Heart right ventricle (tissue), 16 donors: ENCODE measurements at regions not wholly inside any gene's neighbourhood (a gene's known extent, or its start where the extent isn't known, plus 50 kb on each side); places are given as distances from the start of the nearest gene placed in this dataset.
A peak's percentile ranks its signal among the peaks of the same experiment; 100 is the strongest.

Source experiments
- ATAC-seq, 8 donors: fragments of 200-7000 bp; cut with Tn5 transposase; one replicate each; pipeline ENCODE4 v1.9.1; 2020; ENCODE audit warnings: mild to moderate bottlenecking in 8 of 8, moderate library complexity in 8 of 8, moderate number of reproducible peaks in 1 of 8
- DNase-seq, 2 donors: peaks; one replicate each; pipeline ENCODE4 v3.0.0-alpha.2; 2020
- H3K27ac ChIP-seq, 10 donors: fragments of 200-600 bp; sonication (generic) in 2 of 10; one replicate each; pipeline versions ENCODE4 v1.5.0 to v1.8.0; 2020 to 2022; ENCODE audit warnings: mild to moderate bottlenecking in 3 of 10
- H3K27me3 ChIP-seq, 7 donors: fragments of 200-600 bp; one replicate each; pipeline ENCODE4 v1.8.0; 2021 to 2022; ENCODE audit warnings: mild to moderate bottlenecking in 2 of 7
- H3K36me3 ChIP-seq, 9 donors: fragments of 200-600 bp; sonication (generic) in 1 of 9; one replicate each; pipeline versions ENCODE4 v1.5.0 to v1.8.0; 2020 to 2022; ENCODE audit warnings: mild to moderate bottlenecking in 2 of 9
- H3K4me1 ChIP-seq, 9 donors: fragments of 200-600 bp; sonication (generic) in 1 of 9; one replicate each; pipeline versions ENCODE4 v1.5.0 to v1.8.0; 2020 to 2022; ENCODE audit warnings: mild to moderate bottlenecking in 4 of 9
- H3K4me3 ChIP-seq, 10 donors: fragments of 200-600 bp; sonication (generic) in 2 of 10; one replicate each; pipeline versions ENCODE4 v1.5.0 to v1.8.0; 2020 to 2022; ENCODE audit warnings: mild to moderate bottlenecking in 7 of 10, moderate library complexity in 2 of 10
- H3K9me3 ChIP-seq, 11 donors: fragments of 200-600 bp in 10 of 11; sonication (generic) in 2 of 11; one replicate each; pipeline versions ENCODE4 v1.5.0 to v1.8.0; 2013 to 2022; ENCODE audit warnings: mild to moderate bottlenecking in 2 of 11, control low read depth in 1 of 11, moderate library complexity in 1 of 11
- CTCF ChIP-seq, 9 donors: fragments of 200-600 bp; sonication (generic) in 2 of 9; IDR thresholded peaks; one replicate each; pipeline versions ENCODE4 v1.5.0 to v1.8.0; 2021 to 2022; ENCODE audit warnings: antibody characterized with exemption in 9 of 9, mild to moderate bottlenecking in 5 of 9, moderate library complexity in 1 of 9
- WGBS, 2 donors: extraction: QIAGEN DNeasy Blood & Tissue Kit; methylation state at CpG; one replicate each; pipeline ENCODE4 v1.1.7; 2013; ENCODE audit warnings: inconsistent platforms in 1 of 2; 5-methylcytosine and 5-hydroxymethylcytosine counted together
- intact Hi-C, 10 donors: fragments of 100-400 bp; cut with DNase I; formaldehyde crosslinking; loops; one replicate each; pipeline versions ENCODE4 v1.11.1 to v1.14.2; 2022
- donor health status: Arrhythmogenic right ventricular cardiomyopathy.
- donor health status: ischemic (EF 13 %, LVEDD 7.1; RV severe dilation, severe dysfunction).
- donor health status: healthy with polysubstance abuse.
- donor health status: DM: no; HTN: yes; CAD: no.
- donor health status: DM: no; HTN: no; CAD: no.
- donor health status: ischemic (EF 25% LVEDD 6.9; RV normal size, moderate dysfunction).
- donor health status: ischemic (EF 25% LVEDD 5.7; RV mildly dilated, moderate dysfunction).
- donor health status: healthy.
- donor health status: DM: yes; HTN: yes; CAD: no.
- donor health status: Ischemic cardiomyopathy.
- donor health status: ischemic (EF 35%, LVEDD 5.7; RV mildly dilated, moderate dysfunction).
- donor health status: nonischemic (EF 11% LVEDD 7.7; RV severe dilation, severe dysfunction).
- donor health status: DM: yes; HTN: yes; CAD: no.
- donor health status: PGD.
- donor health status: ischemic (EF 29% LVEDD 5.4; RV normal size, mild dysfunction).
- donor health status: nonischemic (EF 23%, LVEDD 6.1; RV moderate dilation, normal function).

DNA sequence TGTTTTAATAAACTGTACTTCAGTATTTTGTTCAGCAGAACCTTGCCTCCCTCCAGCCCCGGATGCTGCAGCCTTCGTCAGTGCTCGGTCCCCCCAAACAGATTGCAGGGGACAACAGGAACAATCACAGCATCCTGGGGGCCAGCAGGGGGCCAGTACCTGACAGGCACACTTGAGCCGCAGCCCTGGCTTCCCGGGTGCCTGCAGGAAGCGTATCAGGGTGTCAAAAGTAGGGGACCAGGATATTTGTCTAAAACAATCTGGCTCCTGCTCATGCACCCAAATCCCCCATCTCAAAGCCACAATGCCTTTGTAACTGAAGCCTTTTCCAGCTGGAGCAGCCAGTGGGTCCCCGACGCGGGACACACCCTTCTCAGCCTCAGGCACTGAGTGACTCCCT lies 167.5 kb upstream of the TSHZ3 start:
- TF ChIP-seq CTCF (IDR thresholded peaks at IDR 0.05), result no peak
- no peak overlapping the region for H3K27ac ChIP-seq
- 49 to 61% methylated on average over 9 of the region's 9 CpGs for WGBS, 2 donors
- intact Hi-C loops, result no loop called here
- ATAC-seq (no peak), DNase-seq (no peak)
- peaks cover 0 to 29% (median 11%) of the 10 kb centered on the region in 7 donors for H3K27me3 ChIP-seq
- no peak overlapping the region for H3K4me3 ChIP-seq
- H3K4me1 ChIP-seq, result no peaks in the 10 kb centered on the region
- no peaks in the 10 kb centered on the region for H3K36me3 ChIP-seq
- peaks cover 0 to 14% (median 0%) of the 10 kb centered on the region in 11 donors for H3K9me3 ChIP-seq

GRCh38 chr19:31517224-31518180 lies 168.3 kb upstream of the TSHZ3 start:
- peaks cover 0 to 22% (median 0%) of the 10 kb centered on the region in 11 donors for H3K9me3 ChIP-seq
- ATAC-seq (no peak), DNase-seq (no peak)
- H3K36me3 ChIP-seq, result no peaks in the 10 kb centered on the region
- 86 to 88% methylated on average over 33 of the region's 33 CpGs for WGBS, 2 donors
- intact Hi-C loops, result no loop called here
- no peak overlapping the region for H3K27ac ChIP-seq
- no peak overlapping the region for H3K4me3 ChIP-seq
- peaks cover 0 to 22% (median 10%) of the 10 kb centered on the region in 7 donors for H3K27me3 ChIP-seq
- H3K4me1 ChIP-seq, result no peaks in the 10 kb centered on the region
- no peak for TF ChIP-seq CTCF (IDR thresholded peaks at IDR 0.05)

GRCh38 chr19:31518216-31519020 lies 169.2 kb upstream of the TSHZ3 start:
- intact Hi-C loops, result no loop called here
- H3K27me3 ChIP-seq, result peaks cover 0 to 19% (median 8%) of the 10 kb centered on the region in 7 donors
- no peaks in the 10 kb centered on the region for H3K36me3 ChIP-seq
- H3K4me1 ChIP-seq, result no peaks in the 10 kb centered on the region
- no peak overlapping the region for H3K4me3 ChIP-seq
- H3K9me3 ChIP-seq, result peaks cover 0 to 22% (median 0%) of the 10 kb centered on the region in 11 donors
- ATAC-seq (peak in 1 of 8 donors; percentile 35), DNase-seq (no peak)
- H3K27ac ChIP-seq, result peak overlapping the region in 1 of 10 donors; percentile 10
- TF ChIP-seq CTCF (IDR thresholded peaks at IDR 0.05), result no peak
- WGBS, 2 donors, result 33 to 36% methylated on average over 13 of the region's 13 CpGs

GRCh38 chr19:31519256-31519655 lies 170.0 kb upstream of the TSHZ3 start:
- WGBS, 2 donors, result 25 to 28% methylated on average over 3 of the region's 3 CpGs
- Histone ChIP-seq H3K27me3 (peaks cover 0 to 19% (median 4%) of the 10 kb centered on the region in 7 donors), H3K4me3 (no peak overlapping the region), H3K27ac (peak overlapping the region in 1 of 10 donors; percentile 10), H3K9me3 (peaks cover 0 to 22% (median 0%) of the 10 kb centered on the region in 11 donors), H3K4me1 (no peaks in the 10 kb centered on the region), H3K36me3 (no peaks in the 10 kb centered on the region)
- peak in 1 of 8 donors; percentile 31 for ATAC-seq
- DNase-seq, result no peak
- intact Hi-C loops, result no loop called here
- no peak for TF ChIP-seq CTCF (IDR thresholded peaks at IDR 0.05)
